H1 (cell line): ENCODE measurements at regions not wholly inside any gene's neighbourhood (a gene's known extent, or its start where the extent isn't known, plus 50 kb on each side); places are given as distances from the start of the nearest gene placed in this dataset.

Experiments
- CTCF ChIP-seq, 3 experiments: IDR thresholded peaks; 1 replicate in 2 of 3; 2 replicates in 1 of 3; pipeline versions ENCODE4 v1.5.1 to v1.6.1; 2011; ENCODE audit warnings: low read length in 3 of 3, mild to moderate bottlenecking in 3 of 3, inconsistent platforms in 2 of 3, low read depth in 1 of 3, moderate library complexity in 1 of 3; ENCODE audit not compliant: insufficient read depth in 1 of 3; ENCODE audit errors: control extremely low read depth in 1 of 3
- KDM5A ChIP-seq: fragments of 200-600 bp; IDR thresholded peaks from 2 replicates; pipeline ENCODE4 v1.7.1; 2012; ENCODE audit warnings: mild to moderate bottlenecking, low read length, inconsistent platforms, mixed read lengths
- NANOG ChIP-seq: IDR thresholded peaks from 2 replicates; pipeline ENCODE4 v1.6.1; 2011; ENCODE audit warnings: low read length, low read depth, mild to moderate bottlenecking, inconsistent platforms; ENCODE audit not compliant: insufficient read depth, poor library complexity, severe bottlenecking
- SRF ChIP-seq: IDR thresholded peaks from 2 replicates; pipeline ENCODE4 v1.6.1; 2011; ENCODE audit warnings: mild to moderate bottlenecking, low read depth, low read length, moderate library complexity
- TAF1 ChIP-seq: IDR thresholded peaks from 2 replicates; pipeline ENCODE4 v1.6.1; 2011; ENCODE audit warnings: mild to moderate bottlenecking, low read depth, low read length

GRCh38 chr10:64215088-64215487 lies 693.9 kb downstream of the REEP3 start:
- TF ChIP-seq SRF, result no peak
- no peak for TF ChIP-seq CTCF (IDR thresholded peaks at IDR 0.05; ENCODE audit: control extremely low read depth in 1 of 3, insufficient read depth in 1 of 3, low read depth in 1 of 3, low read length in 3 of 3)
- TF ChIP-seq NANOG, result no peak
- TF ChIP-seq KDM5A, result no peak
- TF ChIP-seq TAF1, result no peak
